H1 (cell line): ENCODE measurements at regions not wholly inside any gene's neighbourhood (a gene's known extent, or its start where the extent isn't known, plus 50 kb on each side); places are given as distances from the start of the nearest gene placed in this dataset.

ENCODE experiments used
- CTCF ChIA-PET: fragments of 300-600 bp; sonication (Branson Sonifier 250); formaldehyde crosslinking; loops from one replicate; lab custom pipeline; 2021; ENCODE audit not compliant: partially characterized antibody; lab: Charles Lee
- POLR2A ChIA-PET: fragments of 300-600 bp; sonication (Branson Sonifier 250); formaldehyde crosslinking; loops from one replicate; lab custom pipeline; 2021; ENCODE audit warnings: inconsistent platforms; ENCODE audit not compliant: partially characterized antibody; lab: Charles Lee
- DNase-seq, 2 experiments: peaks; one replicate each; pipeline versions ENCODE4 v3.0.0 to v3.0.0-alpha.2; 2010 to 2022; ENCODE audit warnings: low spot score in 2 of 2, low read depth in 1 of 2, mixed read lengths in 1 of 2
- FAIRE-seq: peaks from 2 replicates; lab custom pipeline; 2011; peaks lifted over from hg19 to GRCh38; lab: Jason Lieb, UNC
- H2AFZ ChIP-seq: 2 replicates; pipeline ENCODE4 v1.8.1; 2012; ENCODE audit warnings: low read length, inconsistent platforms
- H2AK5ac ChIP-seq: 2 replicates; pipeline ENCODE4 v1.6.1; 2013; ENCODE audit warnings: low read depth, low read length
- H2BK120ac ChIP-seq: replicated peaks from 2 replicates; pipeline ENCODE3; 2013; ENCODE audit warnings: low read depth, low read length, inconsistent platforms
- H2BK12ac ChIP-seq: 2 replicates; pipeline ENCODE4 v1.6.1; 2013; ENCODE audit warnings: low read depth, low read length
- H2BK15ac ChIP-seq: 2 replicates; pipeline ENCODE4 v1.6.1; 2013; ENCODE audit warnings: low read length
- H2BK20ac ChIP-seq: 2 replicates; pipeline ENCODE4 v1.6.1; 2013; ENCODE audit warnings: low read length
- H2BK5ac ChIP-seq: 2 replicates; pipeline ENCODE4 v1.6.1; 2013; ENCODE audit warnings: low read depth, low read length
- H3K14ac ChIP-seq: 2 replicates; pipeline ENCODE4 v1.6.1; 2013; ENCODE audit warnings: inconsistent platforms; ENCODE audit not compliant: insufficient read length
- H3K18ac ChIP-seq: 2 replicates; pipeline ENCODE4 v1.6.1; 2013; ENCODE audit warnings: low read length; ENCODE audit errors: extremely low read depth
- H3K23ac ChIP-seq: 2 replicates; pipeline ENCODE4 v1.6.1; 2013; ENCODE audit warnings: inconsistent platforms; ENCODE audit not compliant: insufficient read length
- H3K23me2 ChIP-seq: 2 replicates; pipeline ENCODE4 v1.6.1; 2013; ENCODE audit warnings: low read depth, low read length
- H3K27ac ChIP-seq: 2 replicates; pipeline ENCODE4 v1.6.1; 2011; ENCODE audit warnings: low read depth, low read length, inconsistent platforms
- H3K27me3 ChIP-seq, 4 experiments: replicated peaks in 1 of 4; 1 replicate in 1 of 4; 2 replicates in 3 of 4; pipeline versions ENCODE4 v1.6.1 to v1.8.1; 2011 to 2013; ENCODE audit warnings: low read length in 3 of 4, mild to moderate bottlenecking in 3 of 4, inconsistent platforms in 2 of 4, mixed read lengths in 2 of 4, moderate library complexity in 1 of 4; ENCODE audit not compliant: control insufficient read depth in 3 of 4, insufficient read depth in 3 of 4; ENCODE audit errors: extremely low read depth in 1 of 4
- H3K36me3 ChIP-seq, 4 experiments: 2 replicates each; pipeline versions ENCODE4 v1.6.1 to v1.8.1; 2011 to 2013; ENCODE audit warnings: mild to moderate bottlenecking in 4 of 4, low read length in 3 of 4, moderate library complexity in 2 of 4, control low read depth in 1 of 4, inconsistent platforms in 1 of 4; ENCODE audit not compliant: insufficient read depth in 4 of 4, control insufficient read depth in 2 of 4
- H3K4ac ChIP-seq: replicated peaks from 2 replicates; pipeline ENCODE3; 2013; ENCODE audit warnings: low read length, low read depth, mixed read lengths, inconsistent platforms; ENCODE audit not compliant: insufficient read length
- H3K4me1 ChIP-seq, 4 experiments: replicated peaks in 1 of 4; 1 replicate in 1 of 4; 2 replicates in 3 of 4; pipeline versions ENCODE4 v1.6.1 to v1.8.1; 2011 to 2013; ENCODE audit warnings: low read length in 3 of 4, inconsistent platforms in 2 of 4, mixed read lengths in 1 of 4; ENCODE audit not compliant: insufficient read depth in 4 of 4, control insufficient read depth in 3 of 4
- H3K4me2 ChIP-seq, 2 experiments: 2 replicates each; pipeline versions ENCODE4 v1.6.1 to v1.8.1; 2011 to 2013; ENCODE audit warnings: low read depth in 2 of 2, low read length in 2 of 2, control low read depth in 1 of 2, inconsistent platforms in 1 of 2, mild to moderate bottlenecking in 1 of 2; ENCODE audit not compliant: insufficient read depth in 1 of 2
- H3K4me3 ChIP-seq, 4 experiments: fragments of 200-600, 300-600 bp in 1 of 4; sonication (generic), shearing (Covaris generic), sonication (Bioruptor Twin) in 1 of 4; 2 replicates each; pipeline versions ENCODE4 v1.5.1 to v1.8.1; 2011 to 2016; ENCODE audit warnings: low read length in 4 of 4, low read depth in 3 of 4, control low read depth in 2 of 4, inconsistent platforms in 2 of 4, mild to moderate bottlenecking in 2 of 4, mixed read lengths in 1 of 4, moderate library complexity in 1 of 4; ENCODE audit not compliant: insufficient read depth in 2 of 4; ENCODE audit errors: extremely low read depth in 1 of 4
- H3K56ac ChIP-seq: replicated peaks from 2 replicates; pipeline ENCODE3; 2013; ENCODE audit warnings: low read depth, mild to moderate bottlenecking, mixed read lengths, low read length, inconsistent platforms; ENCODE audit not compliant: insufficient read length
- H3K79me1 ChIP-seq: 2 replicates; pipeline ENCODE4 v1.6.1; 2013; ENCODE audit warnings: low read depth, low read length, control low read depth
- H3K79me2 ChIP-seq, 2 experiments: 2 replicates each; pipeline versions ENCODE4 v1.6.1 to v1.8.1; 2012 to 2013; ENCODE audit warnings: low read length in 2 of 2, mild to moderate bottlenecking in 2 of 2, inconsistent platforms in 1 of 2; ENCODE audit not compliant: insufficient read depth in 2 of 2, control insufficient read depth in 1 of 2
- H3K9ac ChIP-seq, 4 experiments: replicated peaks in 1 of 4; 1 replicate in 1 of 4; 2 replicates in 3 of 4; pipeline versions ENCODE4 v1.6.1 to v1.8.1; 2011 to 2013; ENCODE audit warnings: low read depth in 3 of 4, low read length in 3 of 4, control low read depth in 2 of 4, mild to moderate bottlenecking in 2 of 4, moderate library complexity in 2 of 4, inconsistent platforms in 1 of 4; ENCODE audit errors: extremely low read depth in 1 of 4
- H3K9me3 ChIP-seq, 2 experiments: 2 replicates each; pipeline versions ENCODE4 v1.6.1 to v1.8.1; 2012 to 2013; ENCODE audit warnings: mild to moderate bottlenecking in 2 of 2, moderate library complexity in 2 of 2, control low read depth in 1 of 2, inconsistent platforms in 1 of 2, low read depth in 1 of 2, low read length in 1 of 2, mixed read lengths in 1 of 2; ENCODE audit not compliant: insufficient read depth in 2 of 2
- H4K20me1 ChIP-seq, 2 experiments: replicated peaks in 1 of 2; 2 replicates each; pipeline versions ENCODE3 to v1.8.1; 2011 to 2013; ENCODE audit warnings: inconsistent platforms in 2 of 2, low read length in 2 of 2, mild to moderate bottlenecking in 1 of 2; ENCODE audit not compliant: insufficient read depth in 2 of 2, control insufficient read depth in 1 of 2
- H4K5ac ChIP-seq: 2 replicates; pipeline ENCODE4 v1.6.1; 2013; ENCODE audit warnings: low read length, low read depth, mixed read lengths, inconsistent platforms; ENCODE audit not compliant: insufficient read length
- H4K8ac ChIP-seq: 2 replicates; pipeline ENCODE4 v1.8.0; 2013; ENCODE audit warnings: mild to moderate bottlenecking, moderate library complexity, low read length, inconsistent platforms; ENCODE audit not compliant: insufficient read depth; ENCODE audit errors: extremely low read depth
- H4K91ac ChIP-seq: replicated peaks from 2 replicates; pipeline ENCODE3; 2013; ENCODE audit warnings: low read length, mixed read lengths, inconsistent platforms; ENCODE audit not compliant: insufficient read length
- EZH2 ChIP-seq: fragments of 200-600 bp; sonication (generic); IDR thresholded peaks from 2 replicates; pipeline ENCODE4 v1.7.1; 2012; ENCODE audit warnings: low read depth, mild to moderate bottlenecking, moderate library complexity, low read length, inconsistent platforms; ENCODE audit not compliant: severe bottlenecking
- FOSL1 ChIP-seq: IDR thresholded peaks from 2 replicates; pipeline ENCODE4 v1.6.1; 2011; ENCODE audit warnings: mild to moderate bottlenecking, low read depth, low read length, moderate library complexity; ENCODE audit not compliant: insufficient read depth
- GABPA ChIP-seq: IDR thresholded peaks from 2 replicates; pipeline ENCODE4 v1.6.1; 2011; ENCODE audit warnings: mild to moderate bottlenecking, low read length, moderate library complexity, borderline replicate concordance; ENCODE audit not compliant: insufficient read depth
- KDM5A ChIP-seq: fragments of 200-600 bp; IDR thresholded peaks from 2 replicates; pipeline ENCODE4 v1.7.1; 2012; ENCODE audit warnings: mild to moderate bottlenecking, low read length, inconsistent platforms, mixed read lengths
- POU5F1 ChIP-seq: IDR thresholded peaks from 2 replicates; pipeline ENCODE4 v1.6.1; 2011; ENCODE audit warnings: low read depth, mild to moderate bottlenecking, low read length, moderate library complexity
- SP4 ChIP-seq: IDR thresholded peaks from 2 replicates; pipeline ENCODE4 v1.6.1; 2012; ENCODE audit warnings: low read length, inconsistent platforms
- WGBS, 2 experiments: shearing (Covaris generic) in 1 of 2; methylation state at CpG; one replicate each; pipeline versions ENCODE4 v1.1.6 to v1.1.7; 2013 to 2015; ENCODE audit warnings: low lambda C conversion rate in 2 of 2, mixed read lengths in 2 of 2, inconsistent platforms in 1 of 2, low coverage in 1 of 2, missing lambda C conversion rate in 1 of 2; ENCODE audit not compliant: insufficient replicate concordance in 2 of 2, insufficient coverage in 1 of 2, insufficient read length in 1 of 2; ENCODE audit errors: extremely low coverage in 1 of 2, missing lambda C conversion rate in 1 of 2; 5-methylcytosine and 5-hydroxymethylcytosine counted together

GRCh38 chr10:8359467-8359866 is 305.0 kb downstream of the GATA3 start:
- no peak overlapping the region for H3K27ac ChIP-seq
- H3K27me3 ChIP-seq, result no peaks in the 10 kb centered on the region
- H3K4me2 ChIP-seq, result no peak overlapping the region
- no peaks in the 10 kb centered on the region for H3K79me2 ChIP-seq
- no peak for DNase-seq
- H3K14ac ChIP-seq, result no peak overlapping the region
- no peak overlapping the region for H3K18ac ChIP-seq
- no peak for FAIRE-seq
- H3K79me1 ChIP-seq, result no peaks in the 10 kb centered on the region
- H3K9me3 ChIP-seq, result no peaks in the 10 kb centered on the region
- H2BK12ac ChIP-seq, result no peak overlapping the region
- H2BK15ac ChIP-seq, result no peak overlapping the region
- no peaks in the 10 kb centered on the region for H3K4me1 ChIP-seq
- no peaks in the 10 kb centered on the region for H4K20me1 ChIP-seq
- H2AFZ ChIP-seq, result no peak overlapping the region
- no peak overlapping the region for H3K4me3 ChIP-seq
- H2BK120ac ChIP-seq, result no peak overlapping the region
- no peak overlapping the region for H4K8ac ChIP-seq
- no peak overlapping the region for H4K91ac ChIP-seq
- H2BK5ac ChIP-seq, result no peak overlapping the region
- POLR2A ChIA-PET, result no interaction called here
- no peak overlapping the region for H4K5ac ChIP-seq
- H2BK20ac ChIP-seq, result no peak overlapping the region
- peaks cover 6% of the 10 kb centered on the region; the same call in 1 of the 2 replicates for H3K23me2 ChIP-seq
- no peak overlapping the region for H3K4ac ChIP-seq
- WGBS, 2 experiments, result 96% methylated on average over 5 of the region's 5 CpGs; no CpG with 5 or more reads in 1 of the 2 experiments
- H3K56ac ChIP-seq, result no peak overlapping the region
- CTCF ChIA-PET, result no interaction called here
- no peak overlapping the region for H3K23ac ChIP-seq
- H2AK5ac ChIP-seq, result no peak overlapping the region
- no peak overlapping the region for H3K9ac ChIP-seq
- H3K36me3 ChIP-seq, result no peaks in the 10 kb centered on the region
- TF ChIP-seq FOSL1 (no peak), EZH2 (no peak), POU5F1 (no peak), SP4 (no peak), GABPA (no peak), KDM5A (no peak)
